ENCODE measurements at regions not wholly inside any gene's neighbourhood (a gene's known extent, or its start where the extent isn't known, plus 50 kb on each side); places are given as distances from the start of the nearest gene placed in this dataset.

DNA sequence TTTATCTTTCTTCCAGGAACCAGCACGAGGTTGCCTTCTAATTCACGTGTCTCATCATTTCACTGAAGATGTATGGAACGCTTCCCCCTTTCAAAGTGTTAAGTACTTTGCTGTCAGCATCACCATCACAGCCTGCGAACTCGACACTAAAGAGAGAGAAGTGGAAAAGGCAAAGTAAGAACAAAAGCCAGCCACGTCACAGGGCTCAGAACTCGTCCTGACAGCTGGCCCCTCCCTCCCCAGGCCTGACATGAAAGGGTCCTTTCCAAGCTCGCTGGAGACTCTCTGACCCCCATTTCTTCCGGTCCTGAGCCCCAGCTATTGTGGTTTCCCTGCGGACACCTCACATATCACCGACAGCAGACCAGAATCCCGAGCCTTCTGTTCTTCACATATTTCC, 177.8 kb upstream of the NTM start:
- ChIA-PET POLR2A (interaction anchor here (0.6 kb wide), 1 partner anchor 251 kb away, joined by 3 read pairs; no protein-coding TSS in a partner anchor), CTCF (ENCODE audit: unreplicated experiment) (no interaction called here)
- no peaks in the 10 kb centered on the region for H3K9me2 ChIP-seq (ENCODE audit: insufficient read depth, low read length)
- H3K36me3 ChIP-seq (ENCODE audit: insufficient read depth, low read length): no peaks in the 10 kb centered on the region
- no peak overlapping the region for H3K27ac ChIP-seq (ENCODE audit: low read depth, low read length, poor library complexity, severe bottlenecking)
- no TSS peak for BruUV-seq (replicated peaks)
- H3K4me3 ChIP-seq (ENCODE audit: low read depth, low read length, poor library complexity, severe bottlenecking): no peak overlapping the region
- TF ChIP-seq CTCF (conservative IDR thresholded peaks at IDR 0.05; ENCODE audit: low read length): no peak
- no peak for TF ChIP-seq EZH2phosphoT487 (IDR thresholded peaks at IDR 0.05; ENCODE audit: borderline replicate concordance, low read depth, low read length)
- H4K20me1 ChIP-seq (ENCODE audit: insufficient read depth, low read length): no peaks in the 10 kb centered on the region
- H2AFZ ChIP-seq (ENCODE audit: low read length): no peak overlapping the region
- no peak overlapping the region for H3K4me2 ChIP-seq (ENCODE audit: low read length)
- peaks cover 5% of the 10 kb centered on the region for H3K4me1 ChIP-seq (ENCODE audit: insufficient read depth, low read length, poor library complexity, severe bottlenecking)
- H3K79me2 ChIP-seq (ENCODE audit: insufficient read depth, low read depth, low read length): no peaks in the 10 kb centered on the region
- intact Hi-C loops (cut with micrococcal nuclease; ENCODE audit: unreplicated experiment): no loop called here
- no peak for DNase-seq (ENCODE audit: low spot score)
- H3K9me3 ChIP-seq (ENCODE audit: low read length): no peaks in the 10 kb centered on the region

DNA sequence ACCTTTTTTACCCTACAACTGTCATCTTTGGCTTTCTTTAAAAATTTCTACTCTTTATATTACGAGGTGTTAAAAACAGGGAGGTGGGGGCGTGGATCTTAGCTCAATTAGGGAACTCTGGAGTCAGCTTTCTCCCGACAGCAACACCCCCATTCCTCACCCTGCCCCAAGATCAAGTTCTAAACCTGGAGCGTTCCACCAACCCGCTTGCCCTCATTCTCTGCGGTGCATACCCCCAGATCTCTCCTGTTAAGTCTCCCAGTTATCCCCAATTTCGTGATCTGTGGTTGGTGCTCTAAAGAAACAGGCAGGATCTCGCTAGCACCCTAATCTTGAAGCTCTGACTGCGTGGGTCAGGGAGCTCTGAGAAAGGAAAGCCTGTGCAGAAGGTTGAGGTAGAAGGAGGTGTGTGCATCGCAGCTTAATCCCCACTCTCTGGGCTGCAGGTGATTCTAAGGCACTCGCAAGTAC, 177.3 kb upstream of the NTM start:
- TF ChIP-seq CTCF (conservative IDR thresholded peaks at IDR 0.05; ENCODE audit: low read length) (no peak), EZH2phosphoT487 (IDR thresholded peaks at IDR 0.05; ENCODE audit: borderline replicate concordance, low read depth, low read length) (no peak)
- CTCF ChIA-PET (ENCODE audit: unreplicated experiment): no interaction called here
- POLR2A ChIA-PET: interaction anchor here (0.6 kb wide), 1 partner anchor 251 kb away, joined by 3 read pairs; no protein-coding TSS in a partner anchor

GRCh38 chr11:131194726-131195125, 175.7 kb upstream of the NTM start:
- BruUV-seq (replicated peaks): no TSS peak
- intact Hi-C loops (cut with micrococcal nuclease; ENCODE audit: unreplicated experiment): no loop called here

More for the DNA sequence above, 177.3 kb upstream of the NTM start:
- Histone ChIP-seq H3K4me2 (ENCODE audit: low read length) (no peak overlapping the region), H3K9me3 (ENCODE audit: low read length) (no peaks in the 10 kb centered on the region), H3K4me3 (ENCODE audit: low read depth, low read length, poor library complexity, severe bottlenecking) (no peak overlapping the region), H3K79me2 (ENCODE audit: insufficient read depth, low read depth, low read length) (no peaks in the 10 kb centered on the region), H3K36me3 (ENCODE audit: insufficient read depth, low read length) (no peaks in the 10 kb centered on the region), H3K9me2 (ENCODE audit: insufficient read depth, low read length) (no peaks in the 10 kb centered on the region), H2AFZ (ENCODE audit: low read length) (no peak overlapping the region), H3K4me1 (ENCODE audit: insufficient read depth, low read length, poor library complexity, severe bottlenecking) (peaks cover 9% of the 10 kb centered on the region), H3K27ac (ENCODE audit: low read depth, low read length, poor library complexity, severe bottlenecking) (no peak overlapping the region), H4K20me1 (ENCODE audit: insufficient read depth, low read length) (no peaks in the 10 kb centered on the region)
- no peak for DNase-seq (ENCODE audit: low spot score)
- BruUV-seq (replicated peaks): no TSS peak
- intact Hi-C loops (cut with micrococcal nuclease; ENCODE audit: unreplicated experiment): no loop called here

More at GRCh38 chr11:131194726-131195125, 175.7 kb upstream of the NTM start:
- Histone ChIP-seq H3K79me2 (ENCODE audit: insufficient read depth, low read depth, low read length) (no peaks in the 10 kb centered on the region), H3K9me2 (ENCODE audit: insufficient read depth, low read length) (no peaks in the 10 kb centered on the region), H3K9me3 (ENCODE audit: low read length) (no peaks in the 10 kb centered on the region), H2AFZ (ENCODE audit: low read length) (no peak overlapping the region), H3K4me3 (ENCODE audit: low read depth, low read length, poor library complexity, severe bottlenecking) (no peak overlapping the region), H3K27ac (ENCODE audit: low read depth, low read length, poor library complexity, severe bottlenecking) (no peak overlapping the region), H3K36me3 (ENCODE audit: insufficient read depth, low read length) (no peaks in the 10 kb centered on the region), H3K4me2 (ENCODE audit: low read length) (no peak overlapping the region), H4K20me1 (ENCODE audit: insufficient read depth, low read length) (no peaks in the 10 kb centered on the region), H3K4me1 (ENCODE audit: insufficient read depth, low read length, poor library complexity, severe bottlenecking) (peaks cover 17% of the 10 kb centered on the region)
- no peak for DNase-seq (ENCODE audit: low spot score)
- TF ChIP-seq CTCF (conservative IDR thresholded peaks at IDR 0.05; ENCODE audit: low read length) (no peak), EZH2phosphoT487 (IDR thresholded peaks at IDR 0.05; ENCODE audit: borderline replicate concordance, low read depth, low read length) (no peak)
- ChIA-PET POLR2A (interaction anchor here (0.9 kb wide), 1 partner anchor 11 kb away, joined by 3 read pairs; no protein-coding TSS in a partner anchor), CTCF (ENCODE audit: unreplicated experiment) (no interaction called here)
